GM12891 (cell line): ENCODE measurements at regions not wholly inside any gene's neighbourhood (a gene's known extent, or its start where the extent isn't known, plus 50 kb on each side); places are given as distances from the start of the nearest gene placed in this dataset.

Experiments
- POLR2A ChIP-seq: IDR thresholded peaks from 2 replicates; pipeline ENCODE4 v1.6.1; 2011; ENCODE audit warnings: low read depth, low read length, control low read depth
- POLR2AphosphoS5 ChIP-seq: IDR thresholded peaks from 2 replicates; pipeline ENCODE4 v1.6.1; 2011; ENCODE audit warnings: low read depth, low read length, control low read depth
- TAF1 ChIP-seq: IDR thresholded peaks from 2 replicates; pipeline ENCODE4 v1.6.1; 2011; ENCODE audit warnings: low read depth, low read length, control low read depth

- TF ChIP-seq POLR2A = no peak
- no peak for TF ChIP-seq TAF1
- TF ChIP-seq POLR2AphosphoS5 = no peak
These were observed 451.9 kb upstream of the NOVA1 start for GRCh38 chr14:27049701-27050100.
